ENCODE measurements at regions not wholly inside any gene's neighbourhood (a gene's known extent, or its start where the extent isn't known, plus 50 kb on each side); places are given as distances from the start of the nearest gene placed in this dataset.
A peak's percentile ranks its signal among the peaks of the same experiment; 100 is the strongest.

DNA sequence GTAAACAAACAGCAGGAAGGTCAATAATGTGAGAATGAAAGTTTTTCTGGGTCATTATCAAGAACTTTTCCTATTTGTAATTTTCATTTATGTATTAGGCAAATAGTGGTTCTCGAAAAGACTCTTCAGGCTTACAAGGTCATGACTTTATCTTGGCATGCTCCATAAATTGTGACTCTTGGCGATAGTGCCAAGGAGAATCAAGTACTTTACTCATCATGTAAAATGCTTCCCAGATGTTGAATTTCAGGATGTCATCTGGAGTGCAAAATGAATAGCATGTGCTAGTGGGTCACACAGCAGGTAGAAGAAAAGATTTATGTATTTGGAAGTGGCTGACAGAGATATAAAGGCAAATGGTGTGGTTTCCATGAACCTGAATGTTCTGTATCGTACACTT, 1492.7 kb upstream of the PCDH20 start:
- H3K27me3 ChIP-seq (ENCODE audit: low read length): no peaks in the 10 kb centered on the region
- no peaks in the 10 kb centered on the region for H3K79me2 ChIP-seq (ENCODE audit: insufficient read depth, low read length)
- no peaks in the 10 kb centered on the region for H3K9me2 ChIP-seq (replicated peaks; ENCODE audit: insufficient read depth, low read length)
- no peaks in the 10 kb centered on the region for H3F3A ChIP-seq (ENCODE audit: insufficient read depth)
- no peak overlapping the region for H3K9ac ChIP-seq (ENCODE audit: low read length)
- peaks cover 4% of the 10 kb centered on the region; the same call in 1 of the 2 replicates for H3K36me3 ChIP-seq (ENCODE audit: low read length)
- no peak for TF ChIP-seq EZH2phosphoT487 (conservative IDR thresholded peaks at IDR 0.05; ENCODE audit: low read length)
- TF ChIP-seq, protein P1, sequence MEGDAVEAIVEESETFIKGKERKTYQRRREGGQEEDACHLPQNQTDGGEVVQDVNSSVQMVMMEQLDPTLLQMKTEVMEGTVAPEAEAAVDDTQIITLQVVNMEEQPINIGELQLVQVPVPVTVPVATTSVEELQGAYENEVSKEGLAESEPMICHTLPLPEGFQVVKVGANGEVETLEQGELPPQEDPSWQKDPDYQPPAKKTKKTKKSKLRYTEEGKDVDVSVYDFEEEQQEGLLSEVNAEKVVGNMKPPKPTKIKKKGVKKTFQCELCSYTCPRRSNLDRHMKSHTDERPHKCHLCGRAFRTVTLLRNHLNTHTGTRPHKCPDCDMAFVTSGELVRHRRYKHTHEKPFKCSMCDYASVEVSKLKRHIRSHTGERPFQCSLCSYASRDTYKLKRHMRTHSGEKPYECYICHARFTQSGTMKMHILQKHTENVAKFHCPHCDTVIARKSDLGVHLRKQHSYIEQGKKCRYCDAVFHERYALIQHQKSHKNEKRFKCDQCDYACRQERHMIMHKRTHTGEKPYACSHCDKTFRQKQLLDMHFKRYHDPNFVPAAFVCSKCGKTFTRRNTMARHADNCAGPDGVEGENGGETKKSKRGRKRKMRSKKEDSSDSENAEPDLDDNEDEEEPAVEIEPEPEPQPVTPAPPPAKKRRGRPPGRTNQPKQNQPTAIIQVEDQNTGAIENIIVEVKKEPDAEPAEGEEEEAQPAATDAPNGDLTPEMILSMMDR (IDR thresholded peaks at IDR 0.05; ENCODE audit: insufficient read depth, low read length, poor library complexity, severe bottlenecking): no peak
- H3K4me3 ChIP-seq (ENCODE audit: insufficient read depth, low read length, poor library complexity, severe bottlenecking): no peak overlapping the region
- H3K9me3 ChIP-seq (ENCODE audit: insufficient read depth, low read length): no peaks in the 10 kb centered on the region
- H3K27ac ChIP-seq (ENCODE audit: low read depth, low read length): no peak overlapping the region
- H3K4me2 ChIP-seq (ENCODE audit: low read depth, low read length, poor library complexity, severe bottlenecking): no peak overlapping the region
- H2AFZ ChIP-seq (ENCODE audit: low read depth, low read length, severe bottlenecking): peak overlapping the region; percentile 45
- H4K20me1 ChIP-seq (ENCODE audit: low read depth, low read length): no peaks in the 10 kb centered on the region

DNA sequence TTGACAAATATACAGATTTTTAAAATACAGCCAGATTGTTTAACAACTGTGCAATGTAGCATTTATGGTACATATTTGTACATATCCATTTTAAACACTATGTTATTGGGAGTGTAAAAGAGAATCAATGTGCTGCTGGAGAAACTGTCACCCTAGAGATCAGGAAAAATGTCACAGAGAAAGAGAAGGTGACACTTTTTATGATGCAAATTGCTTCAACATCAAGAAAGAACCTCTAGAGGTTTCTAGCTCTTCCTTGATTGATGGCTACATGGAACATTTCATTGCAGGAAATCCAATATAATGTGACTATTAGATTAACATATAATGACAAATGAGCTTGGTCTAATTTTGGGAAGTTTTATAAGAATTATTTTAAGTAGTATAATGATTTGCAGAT, 1491.2 kb upstream of the PCDH20 start:
- no peak overlapping the region for H3K9ac ChIP-seq (ENCODE audit: low read length)
- no peaks in the 10 kb centered on the region for H3F3A ChIP-seq (ENCODE audit: insufficient read depth)
- H2AFZ ChIP-seq (ENCODE audit: low read depth, low read length, severe bottlenecking): peak overlapping the region; percentile 73
- TF ChIP-seq, protein P1 (IDR thresholded peaks at IDR 0.05; ENCODE audit: insufficient read depth, low read length, poor library complexity, severe bottlenecking): no peak
- no peak for TF ChIP-seq EZH2phosphoT487 (conservative IDR thresholded peaks at IDR 0.05; ENCODE audit: low read length)
- no peaks in the 10 kb centered on the region for H3K27me3 ChIP-seq (ENCODE audit: low read length)
- no peaks in the 10 kb centered on the region for H3K9me3 ChIP-seq (ENCODE audit: insufficient read depth, low read length)
- peaks cover 4% of the 10 kb centered on the region; the same call in 1 of the 2 replicates for H3K36me3 ChIP-seq (ENCODE audit: low read length)
- no peak overlapping the region for H3K4me2 ChIP-seq (ENCODE audit: low read depth, low read length, poor library complexity, severe bottlenecking)
- H3K9me2 ChIP-seq (replicated peaks; ENCODE audit: insufficient read depth, low read length): no peaks in the 10 kb centered on the region
- H4K20me1 ChIP-seq (ENCODE audit: low read depth, low read length): no peaks in the 10 kb centered on the region
- no peak overlapping the region for H3K4me3 ChIP-seq (ENCODE audit: insufficient read depth, low read length, poor library complexity, severe bottlenecking)
- H3K27ac ChIP-seq (ENCODE audit: low read depth, low read length): no peak overlapping the region
- H3K79me2 ChIP-seq (ENCODE audit: insufficient read depth, low read length): no peaks in the 10 kb centered on the region

- H3F3A ChIP-seq (ENCODE audit: insufficient read depth): no peaks in the 10 kb centered on the region
- no peak overlapping the region for H3K4me3 ChIP-seq (ENCODE audit: insufficient read depth, low read length, poor library complexity, severe bottlenecking)
- no peaks in the 10 kb centered on the region for H3K9me3 ChIP-seq (ENCODE audit: insufficient read depth, low read length)
- no peak overlapping the region for H3K4me2 ChIP-seq (ENCODE audit: low read depth, low read length, poor library complexity, severe bottlenecking)
- no peaks in the 10 kb centered on the region for H3K9me2 ChIP-seq (replicated peaks; ENCODE audit: insufficient read depth, low read length)
- H3K27ac ChIP-seq (ENCODE audit: low read depth, low read length): no peak overlapping the region
- no peaks in the 10 kb centered on the region for H3K27me3 ChIP-seq (ENCODE audit: low read length)
- TF ChIP-seq, protein P1 (IDR thresholded peaks at IDR 0.05; ENCODE audit: insufficient read depth, low read length, poor library complexity, severe bottlenecking): no peak
- no peak for TF ChIP-seq EZH2phosphoT487 (conservative IDR thresholded peaks at IDR 0.05; ENCODE audit: low read length)
- peak overlapping the region; percentile 73 for H2AFZ ChIP-seq (ENCODE audit: low read depth, low read length, severe bottlenecking)
- no peak overlapping the region for H3K9ac ChIP-seq (ENCODE audit: low read length)
- no peaks in the 10 kb centered on the region for H3K79me2 ChIP-seq (ENCODE audit: insufficient read depth, low read length)
- H4K20me1 ChIP-seq (ENCODE audit: low read depth, low read length): no peaks in the 10 kb centered on the region
- H3K36me3 ChIP-seq (ENCODE audit: low read length): peaks cover 4% of the 10 kb centered on the region; the same call in 1 of the 2 replicates
Observed at GRCh38 chr13:62906469-62906868, 1490.8 kb upstream of the PCDH20 start.

Data from SU-DHL-6 (cell line).